Astrocyte (in vitro differentiated cells and primary cell): ENCODE measurements at regions not wholly inside any gene's neighbourhood (a gene's known extent, or its start where the extent isn't known, plus 50 kb on each side); places are given as distances from the start of the nearest gene placed in this dataset.

Experiments used
- DNase-seq: peaks from one replicate; pipeline ENCODE4 v3.0.0-alpha.2; 2010; ENCODE audit warnings: low read depth
- FAIRE-seq: peaks from 2 replicates; lab custom pipeline; 2011; peaks lifted over from hg19 to GRCh38; lab: Jason Lieb, UNC
- H2AFZ ChIP-seq: 2 replicates; pipeline ENCODE4 v1.6.0; 2012; ENCODE audit warnings: low read depth, low read length, inconsistent platforms
- H3K27ac ChIP-seq: 2 replicates; pipeline ENCODE4 v1.5.1; 2011; ENCODE audit warnings: low read depth, low read length, inconsistent platforms
- H3K27me3 ChIP-seq: 2 replicates; pipeline ENCODE4 v1.6.0; 2011; ENCODE audit warnings: low read length, inconsistent platforms; ENCODE audit not compliant: insufficient read depth
- H3K36me3 ChIP-seq: 2 replicates; pipeline ENCODE4 v1.5.1; 2011; ENCODE audit warnings: low read length, inconsistent platforms; ENCODE audit not compliant: insufficient read depth
- H3K4me1 ChIP-seq: 2 replicates; pipeline ENCODE4 v1.5.1; 2011; ENCODE audit warnings: low read length, inconsistent platforms; ENCODE audit not compliant: insufficient read depth
- H3K4me2 ChIP-seq: 2 replicates; pipeline ENCODE4 v1.6.0; 2012; ENCODE audit warnings: low read length, inconsistent platforms
- H3K4me3 ChIP-seq: 2 replicates; pipeline ENCODE4 v1.5.1; 2011; ENCODE audit warnings: low read depth, mild to moderate bottlenecking, low read length, inconsistent platforms; ENCODE audit not compliant: insufficient read depth
- H3K79me2 ChIP-seq: 2 replicates; pipeline ENCODE4 v1.6.0; 2012; ENCODE audit warnings: mild to moderate bottlenecking, low read length, inconsistent platforms; ENCODE audit not compliant: insufficient read depth
- H3K9ac ChIP-seq: 2 replicates; pipeline ENCODE4 v1.6.0; 2012; ENCODE audit warnings: mild to moderate bottlenecking, low read length, inconsistent platforms
- H3K9me3 ChIP-seq: 2 replicates; pipeline ENCODE4 v1.5.1; 2012; ENCODE audit warnings: low read depth, mild to moderate bottlenecking, low read length, inconsistent platforms; ENCODE audit not compliant: insufficient read depth
- H4K20me1 ChIP-seq: 2 replicates; pipeline ENCODE4 v1.6.0; 2012; ENCODE audit warnings: low read length, inconsistent platforms; ENCODE audit not compliant: insufficient read depth
- H3K27ac Mint-ChIP-seq: one replicate; pipeline ENCODE4 v1.8.0; 2021; ENCODE audit warnings: mild to moderate bottlenecking, mixed read lengths; ENCODE audit not compliant: unreplicated experiment
- H3K27me3 Mint-ChIP-seq: one replicate; pipeline ENCODE4 v1.8.0; 2021; ENCODE audit warnings: low read depth, mixed read lengths; ENCODE audit not compliant: unreplicated experiment
- H3K36me3 Mint-ChIP-seq: one replicate; pipeline ENCODE4 v1.8.0; 2021; ENCODE audit warnings: low read depth, mixed read lengths; ENCODE audit not compliant: unreplicated experiment
- H3K4me1 Mint-ChIP-seq: one replicate; pipeline ENCODE4 v1.8.0; 2021; ENCODE audit warnings: low read depth, mixed read lengths; ENCODE audit not compliant: unreplicated experiment
- H3K4me3 Mint-ChIP-seq: one replicate; pipeline ENCODE4 v1.8.0; 2021; ENCODE audit warnings: mild to moderate bottlenecking, moderate library complexity, mixed read lengths; ENCODE audit not compliant: unreplicated experiment
- H3K9me3 Mint-ChIP-seq: one replicate; pipeline ENCODE4 v1.8.0; 2021; ENCODE audit warnings: mild to moderate bottlenecking, mixed read lengths; ENCODE audit not compliant: unreplicated experiment
- CTCF ChIP-seq: IDR thresholded peaks from 2 replicates; pipeline ENCODE4 v1.5.1; 2011; ENCODE audit warnings: low read depth, mild to moderate bottlenecking, inconsistent platforms, low read length, moderate library complexity; ENCODE audit not compliant: insufficient read depth
- EZH2 ChIP-seq: IDR thresholded peaks from 2 replicates; pipeline ENCODE4 v1.6.1; 2012; ENCODE audit warnings: mild to moderate bottlenecking, low read length, inconsistent platforms; ENCODE audit not compliant: insufficient read depth

GRCh38 chr5:148939676-148940075 lies 113.3 kb downstream of the ADRB2 start:
- H3K4me3 ChIP-seq = no peak overlapping the region
- peak; percentile 71 for DNase-seq
- H3K9ac ChIP-seq = no peak overlapping the region
- H3K27me3 Mint-ChIP-seq = peaks cover 4% of the 10 kb centered on the region
- H3K9me3 Mint-ChIP-seq = peaks cover 8% of the 10 kb centered on the region
- no peaks in the 10 kb centered on the region for H3K79me2 ChIP-seq
- TF ChIP-seq EZH2 (no peak), CTCF (no peak)
- no peaks in the 10 kb centered on the region for H3K27me3 ChIP-seq
- H3K9me3 ChIP-seq = no peaks in the 10 kb centered on the region
- H3K27ac ChIP-seq = no peak overlapping the region
- peaks cover 5% of the 10 kb centered on the region for H3K4me1 Mint-ChIP-seq
- H3K4me2 ChIP-seq = no peak overlapping the region
- H3K36me3 ChIP-seq = no peaks in the 10 kb centered on the region
- H3K27ac Mint-ChIP-seq = no peak overlapping the region
- H2AFZ ChIP-seq = no peak overlapping the region
- H3K36me3 Mint-ChIP-seq = peaks cover 5% of the 10 kb centered on the region
- no peaks in the 10 kb centered on the region for H3K4me1 ChIP-seq
- FAIRE-seq = no peak
- no peaks in the 10 kb centered on the region for H4K20me1 ChIP-seq
- no peak overlapping the region for H3K4me3 Mint-ChIP-seq

- Histone ChIP-seq H3K27ac (no peak overlapping the region), H3K4me3 (no peak overlapping the region), H3K9me3 (no peaks in the 10 kb centered on the region), H3K27me3 (no peaks in the 10 kb centered on the region), H3K4me2 (no peak overlapping the region), H3K9ac (no peak overlapping the region), H2AFZ (no peak overlapping the region), H4K20me1 (no peaks in the 10 kb centered on the region), H3K36me3 (no peaks in the 10 kb centered on the region), H3K4me1 (no peaks in the 10 kb centered on the region), H3K79me2 (no peaks in the 10 kb centered on the region)
- H3K27ac Mint-ChIP-seq = no peak overlapping the region
- peaks cover 5% of the 10 kb centered on the region for H3K9me3 Mint-ChIP-seq
- TF ChIP-seq EZH2 (no peak), CTCF (no peak)
- H3K4me1 Mint-ChIP-seq = peaks cover 5% of the 10 kb centered on the region
- H3K27me3 Mint-ChIP-seq = peaks cover 4% of the 10 kb centered on the region
- DNase-seq (no peak), FAIRE-seq (no peak)
- H3K36me3 Mint-ChIP-seq = no peaks in the 10 kb centered on the region
- H3K4me3 Mint-ChIP-seq = no peak overlapping the region
Observed at GRCh38 chr5:148941810-148942209, 115.4 kb downstream of the ADRB2 start.

GRCh38 chr5:148949841-148950470 lies 112.9 kb downstream of the SH3TC2 start:
- DNase-seq (no peak), FAIRE-seq (no peak)
- no peaks in the 10 kb centered on the region for H3K4me1 Mint-ChIP-seq
- Histone ChIP-seq H3K4me2 (no peak overlapping the region), H3K36me3 (no peaks in the 10 kb centered on the region), H3K4me3 (no peak overlapping the region), H3K27me3 (peaks cover 1% of the 10 kb centered on the region), H3K9ac (no peak overlapping the region), H2AFZ (no peak overlapping the region), H3K79me2 (no peaks in the 10 kb centered on the region), H3K9me3 (no peaks in the 10 kb centered on the region), H3K27ac (no peak overlapping the region), H3K4me1 (no peaks in the 10 kb centered on the region), H4K20me1 (no peaks in the 10 kb centered on the region)
- no peaks in the 10 kb centered on the region for H3K36me3 Mint-ChIP-seq
- peaks cover 2% of the 10 kb centered on the region for H3K9me3 Mint-ChIP-seq
- no peak for TF ChIP-seq CTCF
- no peak overlapping the region for H3K4me3 Mint-ChIP-seq
- peaks cover 3% of the 10 kb centered on the region for H3K27me3 Mint-ChIP-seq
- H3K27ac Mint-ChIP-seq = no peak overlapping the region
